ENCODE measurements at regions not wholly inside any gene's neighbourhood (a gene's known extent, or its start where the extent isn't known, plus 50 kb on each side); places are given as distances from the start of the nearest gene placed in this dataset.

- ATAC-seq (no peak), DNase-seq (no peak)
- Histone ChIP-seq H3K9me3 (peaks cover 0 to 18% of the 10 kb centered on the region in 2 donors), H3K27ac (no peak overlapping the region), H3K4me1 (no peaks in the 10 kb centered on the region), H3K27me3 (no peaks in the 10 kb centered on the region), H3K4me3 (no peak overlapping the region), H3K36me3 (no peaks in the 10 kb centered on the region)
- TF ChIP-seq, protein P1, sequence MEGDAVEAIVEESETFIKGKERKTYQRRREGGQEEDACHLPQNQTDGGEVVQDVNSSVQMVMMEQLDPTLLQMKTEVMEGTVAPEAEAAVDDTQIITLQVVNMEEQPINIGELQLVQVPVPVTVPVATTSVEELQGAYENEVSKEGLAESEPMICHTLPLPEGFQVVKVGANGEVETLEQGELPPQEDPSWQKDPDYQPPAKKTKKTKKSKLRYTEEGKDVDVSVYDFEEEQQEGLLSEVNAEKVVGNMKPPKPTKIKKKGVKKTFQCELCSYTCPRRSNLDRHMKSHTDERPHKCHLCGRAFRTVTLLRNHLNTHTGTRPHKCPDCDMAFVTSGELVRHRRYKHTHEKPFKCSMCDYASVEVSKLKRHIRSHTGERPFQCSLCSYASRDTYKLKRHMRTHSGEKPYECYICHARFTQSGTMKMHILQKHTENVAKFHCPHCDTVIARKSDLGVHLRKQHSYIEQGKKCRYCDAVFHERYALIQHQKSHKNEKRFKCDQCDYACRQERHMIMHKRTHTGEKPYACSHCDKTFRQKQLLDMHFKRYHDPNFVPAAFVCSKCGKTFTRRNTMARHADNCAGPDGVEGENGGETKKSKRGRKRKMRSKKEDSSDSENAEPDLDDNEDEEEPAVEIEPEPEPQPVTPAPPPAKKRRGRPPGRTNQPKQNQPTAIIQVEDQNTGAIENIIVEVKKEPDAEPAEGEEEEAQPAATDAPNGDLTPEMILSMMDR (IDR thresholded peaks at IDR 0.05) = no peak
- intact Hi-C loops (cut with DNase I) = no loop called here
Observed at GRCh38 chr11:34816698-34817213, 99.4 kb downstream of the APIP start.

DNA sequence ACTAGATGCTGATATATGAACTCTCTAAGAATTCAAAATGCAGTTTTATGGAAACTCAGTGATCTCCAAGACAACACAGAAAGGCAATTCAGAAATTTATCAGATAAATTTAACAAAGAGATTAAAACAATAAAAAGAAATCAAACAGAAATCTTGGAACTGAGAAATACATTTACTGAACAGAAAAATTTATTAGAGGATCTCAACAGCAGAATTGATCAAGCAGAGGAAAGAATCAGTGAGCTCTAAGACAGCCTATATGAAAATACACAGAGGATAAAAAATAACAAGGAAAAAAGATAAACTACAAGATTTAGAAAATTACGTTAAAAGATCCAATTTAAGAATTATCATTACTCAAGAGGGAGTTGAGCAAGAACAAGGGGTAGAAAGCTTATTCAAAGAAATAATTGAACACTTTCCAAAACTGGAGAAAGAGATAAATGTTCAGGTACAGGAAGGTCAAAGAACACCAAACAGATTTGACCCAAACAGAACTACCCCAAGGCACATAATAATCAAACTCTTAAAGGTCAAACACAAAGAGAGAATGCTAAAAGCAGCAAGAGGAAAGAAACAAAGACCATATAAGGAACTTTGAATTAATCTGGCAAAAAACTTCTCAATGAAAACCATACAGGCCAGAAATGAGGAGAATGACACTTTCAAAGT lies 103.1 kb downstream of the APIP start:
- Histone ChIP-seq H3K4me3 (no peak overlapping the region), H3K36me3 (no peaks in the 10 kb centered on the region), H3K9me3 (peaks cover 0 to 18% of the 10 kb centered on the region in 2 donors), H3K4me1 (no peaks in the 10 kb centered on the region), H3K27ac (no peak overlapping the region), H3K27me3 (no peaks in the 10 kb centered on the region)
- intact Hi-C loops (cut with DNase I) = no loop called here
- DNase-seq (no peak), ATAC-seq (no peak)
- TF ChIP-seq, protein P1 (IDR thresholded peaks at IDR 0.05) = no peak

GRCh38 chr11:34811858-34812257 lies 104.3 kb downstream of the APIP start:
- Histone ChIP-seq H3K27me3 (no peaks in the 10 kb centered on the region), H3K4me3 (no peak overlapping the region), H3K27ac (no peak overlapping the region), H3K9me3 (peaks cover 0 to 18% of the 10 kb centered on the region in 2 donors), H3K4me1 (no peaks in the 10 kb centered on the region), H3K36me3 (no peaks in the 10 kb centered on the region)
- intact Hi-C loops (cut with DNase I) = no loop called here
- DNase-seq = no peak
- TF ChIP-seq, protein P1 (IDR thresholded peaks at IDR 0.05) = no peak
- no peak for ATAC-seq

GRCh38 chr11:34810107-34810562 lies 106.0 kb downstream of the APIP start:
- no peaks in the 10 kb centered on the region for H3K27me3 ChIP-seq
- DNase-seq (no peak), ATAC-seq (no peak)
- intact Hi-C loops (cut with DNase I) = no loop called here
- H3K36me3 ChIP-seq = no peaks in the 10 kb centered on the region
- H3K4me1 ChIP-seq = no peaks in the 10 kb centered on the region
- H3K27ac ChIP-seq = no peak overlapping the region
- peaks cover 0 to 18% of the 10 kb centered on the region in 2 donors for H3K9me3 ChIP-seq
- H3K4me3 ChIP-seq = no peak overlapping the region
- TF ChIP-seq, protein P1 (IDR thresholded peaks at IDR 0.05) = no peak

DNA sequence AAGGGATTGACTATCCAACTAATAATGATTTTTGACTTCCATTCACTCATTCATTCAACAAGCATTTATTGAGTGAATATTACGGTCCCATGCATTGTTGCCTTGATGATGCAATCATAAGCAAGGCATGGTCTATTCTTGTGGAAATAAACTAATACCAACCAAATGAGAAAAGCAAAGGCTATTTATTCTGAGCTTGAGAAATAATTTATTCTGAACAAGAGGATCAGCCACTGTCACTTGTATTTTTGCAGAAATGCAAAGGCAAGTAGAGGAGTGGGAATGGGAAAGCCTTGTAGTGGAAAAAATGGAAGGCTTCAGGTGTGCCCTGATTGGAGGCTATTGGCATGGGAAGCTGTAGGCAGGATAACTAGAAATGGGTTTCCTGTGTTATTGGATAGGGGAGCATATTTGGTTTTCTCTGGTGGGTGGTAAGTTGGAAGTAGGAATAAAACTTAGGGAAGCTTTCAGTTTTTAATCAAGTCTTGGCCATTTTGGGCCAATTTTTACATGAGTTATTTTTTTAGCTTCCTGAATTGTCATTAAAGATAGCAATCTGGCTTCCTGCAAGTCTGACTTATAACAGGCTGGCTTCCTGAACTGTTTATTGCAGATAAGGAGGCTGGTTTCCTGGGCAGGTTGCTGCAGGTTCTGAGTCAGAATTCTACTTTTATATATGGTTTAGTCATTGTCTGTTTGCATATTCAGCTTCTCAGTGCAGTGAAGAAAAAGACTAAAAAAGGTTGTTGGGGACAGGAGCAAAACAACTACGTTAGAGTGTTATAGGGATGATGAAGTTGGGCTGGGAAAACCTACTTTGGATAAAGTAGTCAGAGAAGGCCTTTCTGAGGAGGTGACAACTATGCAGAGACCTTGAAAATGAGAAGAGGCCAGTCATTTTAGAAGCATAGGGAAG lies 106.7 kb downstream of the APIP start:
- peaks cover 0 to 18% of the 10 kb centered on the region in 2 donors for H3K9me3 ChIP-seq
- DNase-seq (no peak), ATAC-seq (no peak)
- TF ChIP-seq, protein P1 (IDR thresholded peaks at IDR 0.05) = no peak
- H3K27me3 ChIP-seq = no peaks in the 10 kb centered on the region
- H3K27ac ChIP-seq = no peak overlapping the region
- H3K4me1 ChIP-seq = no peaks in the 10 kb centered on the region
- no peaks in the 10 kb centered on the region for H3K36me3 ChIP-seq
- intact Hi-C loops (cut with DNase I) = no loop called here
- H3K4me3 ChIP-seq = no peak overlapping the region
